ENCODE measurements at regions not wholly inside any gene's neighbourhood (a gene's known extent, or its start where the extent isn't known, plus 50 kb on each side); places are given as distances from the start of the nearest gene placed in this dataset.
"Not testable (repeated sequence)": the region's sequence is repeated elsewhere in the genome, so short reads cannot be mapped to it uniquely, and the experiment has no call there.

- DNase-seq, result no peak
Observed at GRCh38 chr2:3114406-3115185, 263.0 kb downstream of the EIPR1 start.

GRCh38 chr2:3113769-3114168 is 263.8 kb downstream of the EIPR1 start:
- DNase-seq, result no peak

GRCh38 chr2:3113122-3113521 is 264.5 kb downstream of the EIPR1 start:
- no peak for DNase-seq

GRCh38 chr2:3112553-3112952 is 265.1 kb downstream of the EIPR1 start:
- no peak for DNase-seq

GRCh38 chr2:3112131-3112530 is 265.5 kb downstream of the EIPR1 start:
- DNase-seq, result no peak

GRCh38 chr2:3110994-3111666 is 266.5 kb downstream of the EIPR1 start:
- DNase-seq, result no peak

- no peak for DNase-seq
Observed at GRCh38 chr2:3110555-3110954, 267.1 kb downstream of the EIPR1 start.

GRCh38 chr2:3108710-3109702 is 268.6 kb downstream of the EIPR1 start:
- no peak for DNase-seq

GRCh38 chr2:3108105-3108504 is 269.5 kb downstream of the EIPR1 start:
- DNase-seq, result no peak

- DNase-seq, result no peak
Observed at GRCh38 chr2:3107567-3107966, 270.1 kb downstream of the EIPR1 start.

GRCh38 chr2:3105814-3106569 is 271.6 kb downstream of the EIPR1 start:
- DNase-seq, result no peak

- DNase-seq, result not testable (repeated sequence)
Observed at GRCh38 chr2:3104958-3105813, 272.4 kb downstream of the EIPR1 start.

- DNase-seq, result no peak
Observed at GRCh38 chr2:3104261-3104660, 273.4 kb downstream of the EIPR1 start.

GRCh38 chr2:3102922-3103569 is 274.6 kb downstream of the EIPR1 start:
- no peak for DNase-seq

GRCh38 chr2:3102081-3102921 is 275.3 kb downstream of the EIPR1 start:
- no peak for DNase-seq

- no peak for DNase-seq
Observed at GRCh38 chr2:3101016-3101942, 276.3 kb downstream of the EIPR1 start.

GRCh38 chr2:3100386-3100785 is 277.2 kb downstream of the EIPR1 start:
- no peak for DNase-seq

GRCh38 chr2:3099860-3100234 is 277.8 kb downstream of the EIPR1 start:
- DNase-seq, result no peak
